GM19351 (cell line): ENCODE measurements at regions not wholly inside any gene's neighbourhood (a gene's known extent, or its start where the extent isn't known, plus 50 kb on each side); places are given as distances from the start of the nearest gene placed in this dataset.
"Not testable (repeated sequence)": the region's sequence is repeated elsewhere in the genome, so short reads cannot be mapped to it uniquely, and the experiment has no call there.

ENCODE experiments used
- ATAC-seq: cut with Tn5 transposase; IDR thresholded peaks from one replicate; pipeline ENCODE4 v1.9.1; 2021; ENCODE audit warnings: mild to moderate bottlenecking, moderate library complexity; ENCODE audit not compliant: unreplicated experiment

DNA sequence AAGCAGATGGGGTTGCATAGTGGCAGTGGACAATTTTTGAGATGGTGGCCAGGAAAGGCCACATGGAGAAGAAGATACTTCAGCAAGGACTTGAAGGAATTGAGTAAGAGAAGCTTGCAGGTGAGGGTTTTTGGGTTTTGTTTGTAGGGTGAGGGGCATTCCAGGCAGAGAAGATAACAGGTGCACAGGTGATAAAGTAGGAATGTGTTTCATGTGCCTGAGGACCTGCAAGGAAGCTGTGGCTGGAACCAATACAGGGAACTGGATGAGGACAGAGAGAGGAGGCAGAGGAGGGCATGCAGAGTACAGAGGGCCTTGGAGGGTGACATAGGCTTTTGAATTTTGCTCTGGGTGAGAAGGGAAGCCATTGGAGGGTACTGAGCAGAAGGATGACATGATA, 314.5 kb downstream of the KLF12 start:
- no peak for ATAC-seq

DNA sequence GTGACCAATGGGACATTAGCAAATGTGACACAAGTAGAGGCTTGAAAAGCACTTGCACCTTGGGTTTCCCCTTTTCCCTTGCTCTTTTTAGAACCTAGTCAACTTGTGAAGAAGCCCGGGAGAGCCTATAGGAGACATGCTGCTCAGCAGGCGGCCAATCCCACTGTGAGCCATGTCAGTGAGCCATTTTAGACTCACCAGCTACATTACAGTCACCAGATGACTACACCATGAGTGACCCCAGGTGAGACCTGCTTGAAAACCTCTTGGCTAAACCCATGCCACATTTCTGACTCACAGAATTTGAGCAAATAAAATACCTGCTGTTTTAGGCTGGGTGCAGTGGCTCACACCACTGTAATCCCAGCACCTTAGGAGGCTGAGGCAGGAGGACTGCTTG, 317.5 kb downstream of the KLF12 start:
- ATAC-seq = no peak

DNA sequence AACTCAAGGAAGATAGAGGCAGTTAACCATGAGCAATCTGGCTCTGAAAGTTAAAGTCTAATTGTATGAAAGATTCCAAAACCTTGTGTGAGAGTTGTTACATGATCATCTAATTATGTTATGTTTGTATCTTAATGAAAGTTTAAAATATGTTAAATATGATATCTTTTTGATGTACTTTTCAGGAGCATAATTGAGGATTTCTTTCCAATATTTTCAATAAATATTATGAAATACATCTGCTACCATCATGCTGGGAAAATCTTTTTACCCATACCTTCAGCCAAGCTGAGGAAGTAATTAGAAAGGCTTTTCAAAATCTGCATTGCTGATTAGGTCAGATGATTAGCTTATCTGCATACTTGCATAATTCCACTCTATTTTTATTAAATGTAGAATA, 318.4 kb downstream of the KLF12 start:
- no peak for ATAC-seq

DNA sequence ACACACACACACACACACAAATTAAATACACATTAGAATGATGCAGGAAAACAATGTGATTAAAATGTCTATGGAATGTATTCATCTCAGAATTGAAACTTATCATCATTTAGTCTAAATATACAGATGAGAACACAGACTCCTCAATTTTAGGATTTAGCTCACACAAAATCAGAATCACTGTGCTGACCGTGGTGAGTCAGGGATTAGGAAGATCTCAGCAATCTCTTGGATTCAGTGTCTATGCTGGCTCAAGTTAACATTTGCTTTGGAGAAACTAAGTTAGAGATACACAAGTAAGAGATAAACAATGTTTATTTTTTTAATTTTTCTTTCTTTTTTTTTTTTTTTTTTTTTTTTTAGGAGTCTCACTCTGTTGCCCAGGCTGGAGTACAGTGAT, 323.6 kb downstream of the KLF12 start:
- ATAC-seq = no peak

DNA sequence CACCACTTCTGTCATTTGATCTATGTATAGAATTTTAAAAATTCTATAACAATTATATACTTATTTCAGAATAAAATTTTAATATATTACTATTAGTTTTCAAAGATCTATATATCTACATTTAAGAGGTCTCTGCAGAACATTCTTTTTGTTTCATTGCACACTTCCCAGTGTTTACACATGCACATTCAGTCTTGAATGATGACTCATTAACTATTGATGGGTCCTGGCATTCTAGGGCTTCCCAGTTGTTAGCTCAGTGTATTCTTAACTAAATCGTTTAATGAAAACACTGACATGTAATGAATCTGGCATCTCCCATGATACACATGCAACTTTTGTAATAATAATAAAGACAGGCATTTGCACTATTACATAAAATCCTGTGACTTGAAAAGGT, 324.6 kb downstream of the KLF12 start:
- ATAC-seq = no peak

DNA sequence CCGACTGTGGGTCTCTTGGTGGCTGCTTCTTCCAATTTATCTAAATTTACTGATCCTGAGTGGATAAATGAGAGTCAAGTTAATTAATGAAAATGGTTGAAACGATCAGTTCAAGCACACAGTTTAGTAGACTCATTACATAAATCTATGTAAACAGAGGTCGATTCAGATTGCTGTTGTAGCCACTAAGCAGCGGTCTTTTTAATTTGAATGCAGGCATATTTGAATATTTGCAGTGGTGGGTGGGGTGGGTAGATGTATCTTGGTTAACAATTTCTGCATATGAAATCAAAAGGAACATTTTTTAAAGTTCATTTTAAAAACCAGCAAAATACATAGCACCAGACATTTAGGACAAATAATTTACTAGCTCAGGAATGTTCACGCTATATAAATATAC, 325.9 kb downstream of the KLF12 start:
- no peak for ATAC-seq

DNA sequence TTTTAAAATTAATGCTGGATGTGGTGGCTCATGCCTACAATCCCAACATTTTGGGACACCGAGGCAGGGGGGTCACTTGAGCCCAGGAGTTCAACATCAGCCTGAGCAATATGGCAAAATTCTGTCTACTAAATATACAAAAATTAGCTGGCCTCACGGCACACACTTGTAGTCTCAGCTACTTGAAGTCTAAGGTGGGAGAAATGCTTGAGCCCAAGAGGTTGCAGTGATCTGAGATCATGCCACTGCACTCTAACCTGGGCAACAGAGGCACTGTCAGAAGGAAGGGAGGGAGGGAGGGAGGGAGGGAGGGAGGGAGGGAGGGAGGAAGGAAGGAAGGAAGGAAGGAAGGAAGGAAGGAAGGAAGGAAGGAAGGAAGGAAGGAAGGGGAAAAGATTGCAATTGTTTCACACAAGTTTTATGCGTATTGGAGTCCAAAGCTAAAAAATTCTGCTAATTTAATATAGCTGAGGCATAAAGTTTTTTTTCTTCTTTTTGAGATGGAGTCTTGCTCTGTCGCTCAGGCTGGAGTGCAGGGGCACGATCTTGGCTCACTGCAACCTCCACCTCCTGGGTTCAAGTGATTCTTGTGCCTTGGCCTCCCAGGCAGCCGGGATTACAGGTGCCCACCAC, 328.8 kb downstream of the KLF12 start:
- not testable (repeated sequence) for ATAC-seq

DNA sequence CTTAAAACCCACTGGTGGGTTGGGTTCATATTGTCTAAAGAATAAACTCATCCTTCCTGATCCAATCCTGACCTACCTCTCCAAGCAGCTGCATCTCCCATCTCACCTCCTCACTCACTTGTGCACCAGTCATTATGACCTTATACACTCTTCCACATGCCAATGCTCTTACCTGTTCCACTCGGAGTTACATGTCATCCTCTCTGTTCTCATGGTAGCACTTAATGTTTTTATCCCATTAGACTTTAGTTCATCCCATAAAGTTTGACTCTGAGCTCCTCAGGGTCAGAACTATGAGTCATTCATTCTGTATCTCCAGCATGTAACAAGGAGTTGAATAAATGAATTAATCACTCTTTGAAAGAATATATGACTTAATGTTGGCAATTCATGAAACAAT, 330.2 kb downstream of the KLF12 start:
- ATAC-seq = no peak

DNA sequence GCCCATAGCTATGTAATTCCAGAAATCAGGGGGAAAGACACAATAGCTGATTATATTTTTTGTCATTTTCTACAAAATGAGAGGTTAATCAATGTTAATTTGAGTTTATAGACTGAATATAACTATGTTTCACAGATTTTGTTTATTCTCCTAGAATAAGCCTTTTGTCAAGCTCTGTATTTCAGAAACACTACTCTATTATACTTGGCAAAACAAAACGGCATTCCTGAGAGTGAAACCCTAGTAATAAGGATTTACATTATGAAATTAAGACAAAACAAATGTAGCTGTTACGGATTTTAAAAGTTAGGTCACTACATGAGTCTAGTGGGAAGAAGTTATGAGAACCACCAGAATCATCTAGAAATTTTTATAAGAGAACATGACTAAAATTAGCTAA, 334.2 kb downstream of the KLF12 start:
- ATAC-seq = no peak

DNA sequence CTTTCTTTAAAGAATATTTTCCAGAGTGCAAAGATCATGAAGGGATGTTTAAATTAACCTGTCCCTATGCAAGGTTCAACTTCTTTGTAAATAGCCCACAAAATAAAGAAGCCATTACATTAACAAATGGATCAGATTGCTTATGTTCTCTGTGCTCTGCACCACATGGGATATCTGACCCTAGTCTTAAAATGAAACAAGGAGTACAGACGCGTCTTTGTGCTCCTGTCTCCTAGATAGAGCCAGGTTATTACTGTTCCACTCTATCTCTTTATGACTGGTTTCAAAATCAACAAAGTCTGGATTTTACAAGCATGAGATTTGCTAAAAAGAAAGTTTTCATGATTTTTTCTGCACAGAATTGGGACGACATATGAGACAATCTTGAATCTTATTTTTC, 339.4 kb downstream of the KLF12 start:
- no peak for ATAC-seq

DNA sequence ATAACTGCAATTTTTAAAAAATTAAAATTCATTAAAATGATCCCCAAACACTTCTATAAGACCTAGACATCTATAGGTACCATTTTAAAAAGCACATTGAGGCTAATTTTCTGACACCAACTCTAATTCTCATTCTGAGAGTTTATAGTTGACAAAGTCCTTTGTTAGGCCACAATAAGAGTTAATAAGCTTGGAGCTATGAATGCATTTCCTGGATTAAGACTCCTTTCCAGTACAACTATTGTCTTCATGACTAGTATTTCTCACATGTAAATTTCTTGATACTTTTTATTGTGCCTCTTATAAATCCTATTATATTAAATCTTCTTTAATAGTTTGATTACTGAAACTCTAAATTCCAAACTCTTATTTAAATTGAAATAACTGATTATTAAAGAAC, 340.8 kb downstream of the KLF12 start:
- ATAC-seq = no peak

DNA sequence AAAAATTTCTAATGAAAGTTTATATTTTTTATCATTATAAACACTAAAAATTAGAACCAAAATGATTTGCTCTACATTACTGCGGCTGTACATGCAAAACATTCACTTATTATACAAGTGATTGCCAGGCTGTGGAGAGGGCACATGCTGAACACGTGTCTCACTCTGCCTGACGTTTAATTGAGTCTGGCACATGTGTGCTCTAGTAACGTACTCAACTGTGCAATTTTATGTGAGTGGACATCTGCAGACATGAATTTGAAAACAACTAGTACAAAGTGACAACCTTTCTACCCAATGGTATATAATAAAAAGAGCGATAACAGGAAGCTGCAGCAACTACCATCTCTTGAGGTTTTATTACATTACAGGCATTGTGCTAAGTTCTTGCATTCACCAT, 341.4 kb downstream of the KLF12 start:
- ATAC-seq = no peak

DNA sequence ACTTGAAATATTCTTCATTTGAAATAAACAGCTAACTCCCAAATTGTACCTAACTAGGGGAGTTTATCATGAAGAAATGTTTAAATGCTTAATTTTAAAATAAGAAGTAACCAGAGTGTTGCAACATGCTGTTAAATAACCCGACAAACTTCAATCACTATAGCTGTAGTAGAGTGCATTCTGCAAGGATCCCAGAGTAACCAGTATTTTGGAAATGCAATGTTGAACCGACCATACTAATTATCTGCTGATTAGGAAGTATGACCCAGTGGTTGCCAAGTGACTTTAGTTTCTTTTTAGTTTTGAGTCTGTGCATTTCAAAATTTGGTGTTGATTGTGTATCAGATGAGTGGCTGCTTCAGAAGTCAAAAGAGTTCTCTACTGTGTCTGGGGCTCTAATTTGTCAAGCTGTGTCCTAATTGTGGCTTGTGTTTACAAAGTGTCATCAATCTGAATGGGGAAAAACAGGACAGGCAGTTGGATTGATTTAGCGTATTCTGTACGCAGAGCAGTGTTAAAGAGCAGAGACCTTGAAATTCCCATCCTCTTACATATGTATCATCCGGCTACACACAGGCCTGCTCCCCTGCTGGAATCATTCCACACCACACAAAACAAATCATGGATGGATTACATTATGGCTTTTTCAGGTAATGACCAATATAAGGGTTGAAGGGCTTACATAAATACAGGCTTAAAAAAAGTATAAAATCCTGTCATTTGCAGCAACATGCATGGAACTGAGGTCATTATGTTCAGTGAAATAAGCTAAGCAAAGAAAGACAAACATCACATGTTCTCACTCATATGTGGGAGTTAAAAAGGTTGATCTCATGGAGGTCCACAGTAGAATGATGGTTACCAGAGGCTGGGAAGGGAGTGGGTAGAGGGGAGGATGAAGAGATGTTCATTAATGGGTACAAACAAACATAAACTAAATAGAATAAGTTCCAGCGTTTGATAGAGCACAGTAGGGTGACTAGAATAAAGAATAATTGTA, 351.5 kb downstream of the KLF12 start:
- ATAC-seq = no peak

DNA sequence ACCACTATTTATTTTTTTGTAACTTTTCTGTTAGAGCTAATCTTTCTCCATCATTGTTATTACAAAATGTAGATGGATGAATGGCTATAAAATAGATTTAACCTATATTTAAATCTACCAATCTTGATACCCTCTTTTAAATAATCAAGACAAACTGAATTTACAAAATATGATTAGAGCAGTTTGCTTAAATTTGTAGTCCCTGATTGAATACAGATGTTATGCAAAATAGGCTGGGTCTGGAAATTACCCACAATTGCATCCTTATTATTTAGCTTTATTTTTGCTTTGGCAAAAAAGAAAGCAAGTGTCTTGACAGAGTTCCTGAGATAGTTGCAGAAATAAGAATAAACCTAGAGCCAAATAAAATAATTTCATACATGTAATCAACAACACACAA, 352.8 kb downstream of the KLF12 start:
- ATAC-seq = no peak

DNA sequence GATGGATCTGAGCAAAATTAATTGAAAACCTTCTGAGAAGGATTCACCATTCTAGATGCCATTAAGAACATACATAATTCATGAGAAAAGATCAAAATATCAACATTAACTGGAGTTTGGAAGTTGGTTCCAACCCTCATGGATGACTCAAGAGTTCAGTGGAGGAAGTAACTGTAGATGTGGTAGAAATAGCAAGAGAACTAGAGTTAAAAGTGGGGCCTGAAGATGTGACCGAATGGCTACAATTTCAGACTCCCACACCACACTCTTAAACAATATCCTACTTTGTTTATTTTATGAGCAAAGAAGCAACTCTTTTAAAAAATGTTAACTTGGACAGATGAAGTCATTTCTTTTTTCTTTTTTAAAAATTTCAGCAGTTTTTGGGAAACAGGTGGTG, 354.3 kb downstream of the KLF12 start:
- ATAC-seq = no peak

DNA sequence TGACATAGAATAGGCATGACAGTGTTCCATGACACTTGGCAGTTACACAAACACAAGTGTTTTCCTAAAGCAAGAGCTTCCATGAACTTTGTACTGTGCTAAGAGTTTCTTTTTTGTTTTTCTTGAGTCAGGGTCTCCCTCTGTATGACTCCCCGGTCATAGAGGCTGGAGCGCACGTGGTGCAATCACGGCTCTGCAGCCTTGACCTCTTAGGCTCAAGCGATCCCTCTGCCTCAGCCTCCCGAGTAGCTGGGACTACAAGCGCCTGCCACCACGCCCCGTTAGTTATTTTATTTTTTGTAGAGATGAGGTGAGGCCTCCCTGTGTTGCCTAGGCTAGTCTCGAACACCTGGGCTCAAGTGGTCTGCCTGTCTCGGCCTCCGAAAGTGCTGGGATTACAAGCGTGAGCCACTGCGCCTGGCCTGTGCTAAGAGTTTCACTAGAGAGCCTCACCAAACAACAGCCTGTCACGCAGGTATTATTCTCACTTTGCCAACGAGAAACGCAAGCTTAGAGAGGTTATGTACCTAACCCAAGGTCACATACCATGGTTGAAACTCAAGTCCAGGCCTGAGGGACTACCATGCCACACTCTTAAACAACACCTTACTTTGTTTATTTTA, 355.9 kb downstream of the KLF12 start:
- no peak for ATAC-seq

DNA sequence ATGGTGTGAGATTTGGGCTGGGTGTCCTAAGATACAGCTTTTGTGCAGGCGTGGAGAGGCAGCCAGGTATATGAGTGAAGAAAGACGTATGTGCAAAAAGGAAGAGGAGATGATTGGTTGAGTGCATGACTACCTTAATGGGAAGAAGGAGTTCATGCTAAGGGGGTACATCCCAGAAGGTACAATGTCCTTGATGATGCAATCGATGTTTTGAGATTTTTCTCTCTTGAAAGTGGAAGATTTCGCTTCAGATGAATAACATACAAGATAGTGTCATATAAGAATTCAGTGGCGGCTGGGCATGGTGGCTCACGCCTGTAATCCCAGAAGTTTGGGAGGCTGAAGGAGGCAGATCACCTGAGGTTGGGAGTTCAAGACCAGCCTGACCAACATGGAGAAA, 357.1 kb downstream of the KLF12 start:
- ATAC-seq = no peak

DNA sequence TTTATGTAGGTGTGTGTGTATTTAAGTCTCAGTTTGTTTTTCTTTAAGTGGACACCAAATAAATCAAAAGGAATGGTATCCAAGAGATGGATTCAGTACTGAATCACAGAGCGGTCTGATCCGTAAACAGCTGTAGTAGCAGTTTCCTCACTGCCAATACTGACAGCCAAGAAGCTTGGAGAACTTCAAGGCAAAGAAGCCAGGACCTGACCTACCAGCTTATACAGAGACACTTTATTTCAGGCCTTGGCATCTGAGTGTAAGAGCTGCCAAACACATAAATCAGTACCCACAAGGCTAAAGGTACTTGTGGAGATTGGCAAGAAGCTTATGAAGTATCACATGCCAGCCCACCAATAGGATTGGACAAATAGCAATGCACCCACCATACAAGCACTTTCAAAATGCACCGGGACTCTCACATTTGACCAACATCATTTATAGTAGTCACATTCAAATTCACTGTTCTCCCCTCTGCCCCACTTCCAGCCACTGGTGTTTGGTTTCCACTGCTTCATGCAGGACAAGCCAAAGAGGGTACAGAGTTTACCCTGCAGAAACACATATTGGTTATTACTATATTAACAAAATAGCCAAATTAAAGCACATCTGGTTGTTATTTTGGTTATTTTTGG, 357.9 kb downstream of the KLF12 start:
- no peak for ATAC-seq

DNA sequence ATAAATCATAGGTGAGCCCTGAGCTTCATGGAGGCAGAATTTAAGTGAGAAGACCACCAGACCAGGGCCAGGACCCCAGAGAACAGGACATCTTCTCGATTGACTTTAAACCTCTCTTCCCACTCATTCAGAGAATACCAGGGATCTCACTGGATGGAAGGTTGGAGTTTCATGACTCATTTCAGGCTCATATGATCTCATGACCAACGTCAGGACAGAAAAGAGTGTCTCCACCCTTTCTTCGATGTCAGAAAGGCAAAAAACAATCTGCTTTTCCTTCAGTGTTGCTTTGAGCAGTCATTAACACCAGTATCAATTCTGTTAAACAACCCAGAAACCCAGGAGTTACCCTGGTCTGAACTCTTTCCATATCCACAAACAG, 361.0 kb downstream of the KLF12 start:
- no peak for ATAC-seq

DNA sequence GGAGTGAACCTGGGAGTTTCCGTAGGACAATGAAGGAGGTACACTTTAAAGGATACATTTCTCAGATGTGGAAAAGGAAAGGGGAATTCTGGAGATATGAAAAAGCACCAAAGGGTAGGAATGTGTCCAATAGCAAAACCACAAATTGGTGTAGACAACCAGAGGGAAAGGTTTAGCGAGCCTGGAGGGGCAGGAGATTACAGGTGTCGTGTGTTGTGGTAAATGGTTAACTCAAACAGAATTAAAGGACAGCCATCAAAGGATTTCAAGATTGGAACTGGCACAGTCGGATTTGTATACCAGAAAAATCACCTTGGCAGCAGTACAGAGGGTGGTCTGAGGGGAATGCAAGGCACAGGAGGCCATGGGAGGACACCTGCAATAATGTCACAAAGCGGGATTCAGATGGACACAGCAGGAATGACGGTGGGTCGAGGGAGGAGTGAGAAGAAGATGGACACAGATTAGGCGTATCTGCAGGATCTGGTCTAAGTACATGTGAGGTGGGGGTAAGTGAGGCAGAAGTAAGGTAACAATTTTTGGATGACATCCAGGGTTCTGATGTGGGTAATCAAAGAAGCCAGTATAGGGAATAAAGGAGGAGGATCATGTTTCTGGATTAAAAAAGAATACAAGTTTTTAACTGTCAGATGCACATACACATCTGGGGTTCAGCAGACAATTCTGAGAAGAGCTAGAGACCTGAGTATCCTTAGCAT, 361.6 kb downstream of the KLF12 start:
- ATAC-seq = no peak
